ENCODE measurements at regions not wholly inside any gene's neighbourhood (a gene's known extent, or its start where the extent isn't known, plus 50 kb on each side); places are given as distances from the start of the nearest gene placed in this dataset.

GRCh38 chr13:52968074-52968700, 60.4 kb upstream of the OLFM4 start (continued):
- TF ChIP-seq ZNF646 (CRISPR knock-in tag; IDR thresholded peaks at IDR 0.05) (no peak), ZNF740 (CRISPR knock-in tag; IDR thresholded peaks at IDR 0.05) (no peak), ZBTB46 (CRISPR knock-in tag; IDR thresholded peaks at IDR 0.05; ENCODE audit: borderline replicate concordance) (no peak), ZNF644 (CRISPR knock-in tag; IDR thresholded peaks at IDR 0.05; ENCODE audit: low read depth) (no peak), ZNF24 (IDR thresholded peaks at IDR 0.05) (no peak), TEAD3 (CRISPR knock-in tag; optimal IDR thresholded peaks at IDR 0.05; ENCODE audit: borderline replicate concordance) (peak; percentile 23), ZSCAN22 (CRISPR knock-in tag; IDR thresholded peaks at IDR 0.05) (no peak), SSRP1 (CRISPR knock-in tag; IDR thresholded peaks at IDR 0.05) (no peak), ATF2 (CRISPR knock-in tag; IDR thresholded peaks at IDR 0.05) (no peak), HOXA3 (CRISPR knock-in tag; IDR thresholded peaks at IDR 0.05) (no peak), HMGXB3 (CRISPR knock-in tag; IDR thresholded peaks at IDR 0.05; ENCODE audit: borderline replicate concordance) (peak; percentile 42; the same call in 1 of the 2 replicates)

Measured in HepG2 (cell line).